T1000 (cell line): ENCODE measurements at regions not wholly inside any gene's neighbourhood (a gene's known extent, or its start where the extent isn't known, plus 50 kb on each side); places are given as distances from the start of the nearest gene placed in this dataset.
A peak's percentile ranks its signal among the peaks of the same experiment; 100 is the strongest.

Source experiments
- DNase-seq: peaks from one replicate; lab custom pipeline; 2025; ENCODE audit warnings: mixed read lengths; lab: John Stamatoyannopoulos, UW

DNA sequence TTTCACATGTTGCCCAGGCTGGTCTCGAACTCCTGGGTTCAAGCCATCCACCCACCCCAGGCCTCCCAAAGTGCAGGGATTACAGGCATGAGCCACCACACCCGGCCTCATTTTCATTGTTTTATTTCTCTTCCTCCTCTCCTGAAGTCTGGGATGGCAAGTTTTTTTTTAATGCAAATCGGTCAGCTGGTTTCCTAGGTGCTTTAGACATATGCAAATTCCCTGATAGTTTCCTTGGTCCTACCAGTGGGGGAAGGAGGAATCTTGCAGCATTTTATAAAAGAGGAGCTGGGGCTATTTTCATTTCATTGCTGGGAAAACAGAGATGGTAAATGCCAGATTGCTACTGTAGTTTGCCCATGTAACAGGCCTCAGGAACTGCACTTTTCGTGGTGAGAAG is 179.4 kb downstream of the ACTL7B start:
- no peak for DNase-seq

DNA sequence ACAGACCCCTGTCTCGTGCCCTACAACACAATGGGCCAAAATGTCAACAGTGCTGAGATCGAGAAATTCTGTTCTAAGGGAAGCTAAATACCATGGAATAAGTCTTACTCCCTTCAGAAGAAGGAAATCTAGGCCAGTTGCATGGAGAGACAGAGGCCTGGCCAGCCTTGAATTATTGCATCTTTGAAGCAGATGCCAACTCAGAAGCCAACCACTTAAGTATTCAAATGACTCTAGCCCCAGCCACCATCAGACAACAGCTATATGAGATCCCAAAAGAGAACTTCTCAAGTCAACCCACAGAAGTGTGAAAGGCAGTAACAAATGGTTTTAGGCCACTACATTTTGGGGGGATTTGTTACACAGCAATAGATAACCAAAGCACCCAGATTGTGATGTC is 180.1 kb downstream of the ACTL7B start:
- DNase-seq, result no peak

DNA sequence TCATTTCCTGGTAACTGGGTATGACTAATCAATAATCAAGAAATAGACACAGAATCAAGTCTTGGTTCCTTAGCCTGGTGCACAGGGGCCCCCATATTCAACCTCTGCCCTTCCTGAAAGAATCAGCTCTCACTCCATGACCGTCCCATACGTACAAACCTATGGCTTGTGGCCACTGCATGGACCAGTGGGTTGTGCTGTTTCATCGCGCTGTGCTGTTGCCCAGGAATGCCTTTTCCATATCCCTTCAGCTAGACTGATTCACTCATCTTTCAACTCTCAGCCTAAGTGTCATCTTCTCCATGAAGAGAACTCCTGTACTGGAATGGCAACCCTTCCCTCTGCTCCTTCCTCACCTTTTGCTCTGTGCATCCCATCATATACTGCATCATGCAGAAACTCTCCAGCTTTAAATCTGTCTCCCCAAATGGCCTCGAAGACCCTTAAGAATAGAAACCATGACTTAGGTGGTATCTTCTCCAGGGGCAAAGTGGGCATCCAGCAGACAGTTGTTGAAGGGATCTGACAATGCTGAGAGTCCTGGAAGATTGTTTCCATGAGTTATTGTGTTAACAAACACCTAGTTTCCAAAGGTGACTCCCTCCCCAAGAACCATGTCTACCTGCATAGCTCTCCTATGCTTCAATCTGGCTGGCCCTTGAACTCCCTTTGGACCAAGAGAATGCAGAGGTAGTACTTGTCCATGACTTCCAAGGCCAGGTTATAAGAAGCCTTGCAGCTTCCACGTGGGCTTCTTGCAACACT is 180.8 kb downstream of the ACTL7B start:
- DNase-seq, result no peak

DNA sequence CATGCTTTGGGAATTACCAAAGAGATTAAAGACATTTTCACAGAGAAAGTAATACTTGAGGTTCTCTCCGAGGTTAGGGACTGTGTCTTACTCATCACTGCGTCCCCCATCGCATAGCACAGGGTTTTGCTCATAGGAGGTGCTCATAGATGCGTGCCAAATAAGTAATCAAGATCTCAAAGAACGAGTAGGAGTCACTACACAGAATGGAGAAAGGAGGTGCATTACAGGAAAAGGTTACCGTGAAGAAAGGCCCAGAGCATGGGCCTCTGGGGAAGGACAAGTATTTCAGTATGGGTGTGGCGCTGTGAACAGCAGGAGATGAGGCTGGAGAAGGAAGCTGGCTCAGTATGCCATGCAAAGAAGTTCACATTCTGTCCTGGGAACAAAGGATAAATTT is 182.4 kb downstream of the ACTL7B start:
- no peak for DNase-seq

DNA sequence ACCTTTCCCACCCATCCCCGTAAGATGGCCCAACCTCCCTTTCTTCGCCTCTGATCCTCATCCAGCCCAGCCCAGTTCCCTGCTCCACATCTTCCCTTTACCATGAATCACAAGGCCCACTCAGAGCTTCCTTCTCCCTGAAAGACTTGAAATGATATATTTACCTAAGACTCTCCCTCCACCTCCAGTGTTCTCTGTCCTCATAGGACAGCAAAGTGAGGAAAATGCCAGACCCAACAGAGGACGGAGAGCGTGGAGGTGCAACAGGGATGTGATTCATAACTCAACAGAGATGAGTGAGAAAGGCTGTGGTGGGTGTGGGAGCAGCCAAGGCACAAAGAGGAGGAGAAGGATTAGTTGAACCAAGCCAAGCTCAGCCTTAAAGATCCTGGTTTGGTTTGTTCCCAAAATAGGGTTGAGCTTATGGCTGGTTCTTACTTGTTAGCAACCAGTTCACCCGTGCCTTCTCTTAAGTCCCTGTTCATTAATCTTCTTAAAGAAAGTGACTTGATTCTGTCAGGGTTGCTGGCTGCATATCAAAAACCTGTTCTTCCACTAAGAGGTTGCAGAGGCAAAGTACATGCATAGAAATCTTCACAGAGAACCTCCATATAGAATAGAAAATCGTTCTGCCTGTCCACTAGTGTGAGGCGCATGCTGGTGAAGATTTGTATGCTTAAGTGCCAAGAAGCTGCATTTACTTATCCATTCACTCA is 183.2 kb downstream of the ACTL7B start:
- no peak for DNase-seq

DNA sequence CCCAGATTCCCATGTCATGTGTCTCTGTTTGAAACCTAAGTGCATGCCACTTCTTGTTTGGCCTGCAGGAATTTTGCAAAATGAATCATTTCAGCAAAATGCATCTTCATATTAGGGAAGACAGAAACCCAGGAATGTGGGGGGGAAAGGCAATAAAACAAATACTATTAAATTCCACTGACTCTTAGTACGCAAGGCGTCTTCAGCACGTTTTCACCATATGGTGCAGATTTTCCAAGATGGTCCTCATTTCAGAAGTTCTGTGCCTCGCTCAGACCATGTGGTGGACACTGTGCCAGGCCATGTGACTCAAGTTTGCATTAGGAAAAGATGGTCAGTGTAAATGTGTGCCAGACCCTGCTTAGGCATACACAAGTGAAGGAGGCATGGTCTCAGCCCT is 184.0 kb downstream of the ACTL7B start:
- peak; percentile 4 for DNase-seq

DNA sequence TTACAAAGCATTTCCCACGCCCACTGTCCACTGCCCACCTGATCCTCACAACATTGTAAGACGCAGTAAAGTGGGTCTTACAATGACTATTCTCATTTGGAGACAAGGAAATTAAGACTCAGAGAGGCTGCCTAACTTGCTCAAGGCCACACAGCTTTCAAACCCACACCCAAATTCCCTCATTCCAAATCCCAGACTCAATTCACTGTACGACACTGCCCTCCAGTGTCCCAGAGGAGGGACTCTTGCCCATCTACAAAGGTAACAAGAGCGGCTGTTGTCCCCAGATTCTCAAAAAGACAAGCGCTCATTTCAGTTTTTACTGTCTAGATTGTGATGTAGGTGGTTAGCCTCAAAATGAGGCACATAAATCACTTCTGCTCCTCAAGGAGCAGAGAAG is 184.6 kb downstream of the ACTL7B start:
- DNase-seq, result no peak

DNA sequence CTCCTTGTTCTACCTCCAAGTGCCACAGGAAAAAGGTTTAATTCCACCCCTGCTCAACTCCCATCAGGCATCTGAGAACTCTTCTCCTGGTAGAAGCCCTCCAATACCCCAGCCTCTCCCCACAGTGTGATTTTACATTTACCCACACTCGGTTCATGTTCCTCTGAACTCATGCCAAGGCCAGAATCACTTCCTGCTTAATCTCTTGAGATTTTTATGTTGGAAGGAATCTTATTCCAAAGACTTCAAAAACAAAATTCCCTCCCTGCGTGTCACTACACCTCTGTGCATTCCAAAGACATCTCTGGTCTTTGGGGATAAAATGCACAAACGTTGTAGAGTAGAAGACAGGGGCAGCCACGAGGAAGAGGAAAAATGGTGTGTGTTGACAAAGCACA is 186.8 kb downstream of the ACTL7B start:
- no peak for DNase-seq

DNA sequence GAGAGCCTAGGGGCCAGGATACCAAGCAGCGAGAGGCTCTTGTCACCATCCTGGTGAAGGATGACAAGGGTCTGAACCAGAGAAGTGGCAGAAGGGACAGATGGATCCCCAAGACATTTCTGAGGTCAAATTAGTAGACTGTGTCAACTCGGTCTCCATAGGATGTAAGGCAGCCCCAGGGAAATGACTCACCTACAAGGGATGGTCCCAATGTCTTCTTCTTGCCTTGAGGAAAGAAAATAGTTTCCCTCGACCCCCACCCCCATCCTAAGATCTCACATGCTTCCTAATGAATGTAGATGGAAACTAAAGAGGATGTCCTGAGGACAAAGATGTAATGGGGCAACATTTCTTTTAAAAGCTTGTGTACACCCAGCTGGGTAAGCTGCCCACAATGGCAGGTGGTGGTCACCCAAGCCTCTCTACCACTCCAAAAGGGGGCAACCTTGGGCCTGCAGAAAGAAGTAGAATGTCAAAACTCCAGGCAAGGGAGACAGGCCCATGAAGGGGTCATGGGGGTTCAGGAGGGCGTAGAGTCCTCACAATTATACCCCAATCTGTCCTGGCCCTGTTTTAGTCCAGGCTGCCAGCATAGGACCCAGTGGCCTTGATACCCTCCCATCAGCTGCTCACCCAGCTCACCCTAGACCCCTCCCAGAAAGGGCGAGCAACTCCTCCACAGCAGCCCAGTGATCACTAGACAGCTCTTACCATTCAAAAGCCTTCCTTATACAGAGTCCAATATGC is 187.4 kb downstream of the ACTL7B start:
- no peak for DNase-seq

DNA sequence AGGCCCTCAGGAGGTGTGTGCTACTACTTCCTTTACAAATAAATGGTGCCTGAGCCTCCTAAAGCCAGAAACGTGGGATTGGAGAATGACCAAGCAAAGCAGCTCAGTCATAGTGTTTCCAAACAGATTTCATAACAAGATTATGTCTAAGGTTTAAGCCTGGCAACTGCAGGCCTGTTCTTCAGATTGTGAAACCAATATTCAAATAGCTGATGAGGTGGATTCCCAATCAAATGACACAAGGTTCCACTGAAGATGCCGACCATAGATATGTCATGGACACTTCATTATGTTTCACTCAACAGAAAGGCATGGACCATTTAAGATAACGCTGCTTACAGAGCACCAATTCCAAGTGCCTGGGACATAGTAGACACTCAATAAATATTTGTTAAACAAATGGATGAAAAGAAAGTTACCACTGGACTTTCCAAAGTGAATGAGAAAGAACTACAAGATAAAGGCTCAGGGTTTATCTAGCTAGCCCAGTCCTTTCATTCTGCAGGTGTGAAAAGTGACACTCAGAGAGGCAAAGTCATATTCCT is 189.5 kb downstream of the ACTL7B start:
- peak; percentile 4 for DNase-seq

DNA sequence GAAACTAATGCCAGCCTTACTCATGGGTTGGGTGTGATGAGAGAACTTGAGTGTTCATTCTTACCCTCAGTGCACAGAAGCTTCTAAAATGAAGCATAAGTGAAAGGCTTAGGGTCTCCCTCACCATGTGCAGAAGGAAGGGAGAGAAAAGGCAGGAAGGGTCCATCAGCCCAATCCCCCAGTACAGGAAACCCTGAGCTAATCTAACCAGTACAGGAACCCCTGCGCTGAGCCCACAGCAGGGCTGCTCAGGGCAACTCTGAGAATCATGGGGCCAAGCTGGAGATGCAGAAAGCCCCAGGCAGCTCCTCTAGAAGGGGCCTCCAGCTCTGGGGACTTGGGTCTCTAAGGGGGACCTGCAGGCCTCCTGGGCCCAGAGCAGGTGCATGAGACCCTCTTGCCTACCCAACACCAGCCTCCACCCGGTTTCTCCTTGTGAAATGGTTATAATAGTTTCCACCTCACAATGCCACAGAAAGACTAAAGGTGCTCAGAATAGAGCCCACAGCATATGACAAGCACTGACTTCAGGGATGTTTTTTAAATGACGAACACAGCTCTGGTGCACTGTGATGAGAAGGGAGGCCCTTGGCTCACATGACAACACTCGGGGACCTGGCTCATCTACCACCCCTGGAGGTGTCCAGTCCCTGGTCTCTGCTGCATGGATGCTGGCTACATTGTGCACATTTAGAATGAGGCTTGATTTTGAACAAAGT is 190.1 kb downstream of the ACTL7B start:
- no peak for DNase-seq

DNA sequence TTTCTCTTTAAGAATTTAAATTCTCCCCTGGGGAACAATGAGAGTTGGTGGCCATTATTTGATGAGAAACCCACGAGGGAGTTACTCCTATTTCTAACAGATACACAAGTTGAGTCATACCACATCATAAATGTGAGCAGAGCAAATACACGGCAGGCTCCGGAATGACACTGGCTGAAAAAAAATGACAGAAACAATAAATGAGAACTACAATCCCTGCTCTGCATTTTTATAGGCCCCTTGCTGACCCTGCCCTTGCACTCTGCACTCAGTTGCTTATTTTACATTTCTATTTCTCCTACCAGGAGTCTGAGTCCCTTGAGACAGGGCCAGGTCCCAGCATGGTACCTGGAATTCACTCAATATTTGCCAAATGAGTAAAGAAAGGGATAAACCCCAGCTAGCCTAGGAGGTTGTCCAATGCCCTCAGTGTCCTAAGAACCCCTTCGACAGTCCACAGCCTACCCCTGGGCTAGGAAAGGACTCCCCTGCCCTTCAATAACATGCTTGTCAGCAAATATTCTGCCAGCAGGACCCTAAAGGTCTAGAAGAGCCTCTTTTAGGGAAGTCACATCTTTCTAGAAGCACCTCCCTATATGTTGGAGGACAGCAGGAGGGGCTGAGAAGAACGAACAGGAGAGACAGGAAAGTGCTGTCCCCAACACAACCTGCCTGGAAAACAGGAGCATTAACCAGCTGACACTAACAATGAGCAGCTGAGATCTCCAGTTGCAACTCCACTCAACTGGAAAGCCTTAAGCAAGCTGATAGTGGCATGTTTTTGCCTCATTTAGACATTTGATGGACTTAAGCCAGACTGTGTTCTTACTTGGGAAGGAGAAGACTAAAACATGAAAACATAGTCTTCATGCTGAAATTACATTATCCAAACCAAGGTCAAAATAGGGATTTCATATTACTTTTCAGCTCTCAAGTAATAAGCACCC is 191.2 kb downstream of the ACTL7B start:
- DNase-seq, result peak; percentile 34

DNA sequence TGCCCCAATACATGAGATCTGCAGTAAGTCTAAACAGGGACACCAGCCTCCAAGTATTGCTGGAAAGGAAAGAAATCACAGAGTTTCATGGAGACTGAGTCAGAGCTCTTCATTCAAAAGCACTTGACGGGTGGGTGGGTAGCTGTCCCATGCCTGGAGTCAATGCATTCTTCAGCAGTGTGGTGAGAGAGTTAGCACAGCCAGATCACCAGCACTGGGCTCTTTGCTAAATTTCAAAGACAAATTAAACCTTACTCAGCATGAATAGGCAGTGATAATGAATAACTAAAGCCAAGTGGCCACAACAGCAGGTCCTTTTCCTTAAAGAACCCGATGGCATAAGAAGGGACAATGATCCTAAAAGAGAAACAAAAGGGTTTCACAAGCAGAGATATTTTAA is 192.4 kb downstream of the ACTL7B start:
- no peak for DNase-seq

DNA sequence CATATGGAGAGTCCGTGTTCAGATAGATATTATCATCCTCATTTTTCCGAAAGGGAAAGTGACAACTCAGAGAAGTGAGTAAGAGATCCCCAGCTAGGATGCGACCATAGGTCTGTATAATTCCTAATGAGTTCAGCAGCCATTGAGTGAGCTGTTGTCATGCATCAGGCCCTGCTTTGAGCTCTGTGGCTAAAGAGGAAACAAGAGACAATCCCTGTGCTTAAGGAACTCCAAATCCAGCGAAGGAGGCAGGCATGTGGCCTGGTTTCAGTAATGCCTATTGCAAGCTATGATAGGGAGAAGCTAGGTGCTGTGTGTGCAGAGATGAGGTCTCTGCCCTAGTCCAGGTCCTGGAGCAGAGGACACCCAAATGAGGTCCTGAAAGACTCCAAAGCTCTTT is 192.8 kb downstream of the ACTL7B start:
- no peak for DNase-seq

DNA sequence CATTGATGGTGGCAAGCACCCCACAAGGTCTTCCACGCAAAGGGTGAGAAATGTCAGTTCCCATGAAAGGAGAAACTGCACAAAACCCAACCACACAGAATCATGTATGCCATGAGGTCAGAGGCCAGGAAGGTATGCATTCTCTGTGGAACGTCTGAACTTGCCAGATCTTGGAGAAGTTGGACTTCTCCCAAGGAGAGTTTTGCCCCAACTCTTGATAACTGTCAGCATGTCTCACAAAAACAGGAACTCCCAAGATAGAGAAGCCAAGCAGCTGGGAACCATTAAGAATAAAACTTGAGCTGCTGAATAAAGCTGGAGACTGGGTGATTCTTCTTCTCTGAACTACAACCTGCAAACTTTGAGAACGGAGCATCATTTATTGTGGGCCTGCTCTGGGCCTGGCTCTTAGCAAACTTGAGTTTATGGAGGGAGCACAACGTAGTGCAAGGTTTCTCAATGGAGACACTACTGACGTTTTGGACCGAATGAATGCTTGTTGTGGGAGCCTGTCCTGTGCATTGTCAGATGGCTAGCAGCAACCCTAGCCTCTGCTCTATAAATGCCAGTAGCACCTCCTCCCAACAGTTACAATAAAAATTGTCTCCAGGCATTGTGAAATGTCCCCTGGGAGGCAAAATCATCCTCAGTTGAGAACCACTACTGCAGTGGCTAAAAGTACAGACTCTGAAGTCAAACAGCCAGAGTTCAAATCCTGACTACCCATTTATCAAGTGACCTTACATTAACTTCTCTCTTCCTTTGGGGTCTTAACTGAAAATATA is 193.5 kb downstream of the ACTL7B start:
- DNase-seq, result no peak

DNA sequence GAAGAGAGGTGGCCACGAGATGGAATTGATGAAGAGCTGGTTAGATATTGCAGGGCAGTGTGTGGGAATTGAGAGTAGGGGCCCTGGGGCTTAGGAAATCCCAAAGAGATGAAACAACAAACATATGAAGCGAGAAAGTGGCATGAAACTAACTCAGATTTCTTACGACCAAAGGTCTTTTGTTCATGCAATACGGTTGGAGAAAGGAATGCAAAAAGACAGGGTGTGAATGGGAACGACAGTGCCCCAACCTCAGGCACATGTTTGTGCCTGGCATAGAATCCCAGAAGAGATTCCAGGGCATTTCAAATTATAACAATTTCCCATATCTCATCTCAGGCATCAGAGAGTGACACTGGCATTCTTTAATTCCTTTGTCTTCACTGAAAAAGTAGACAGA is 199.2 kb downstream of the ACTL7B start:
- DNase-seq, result no peak

DNA sequence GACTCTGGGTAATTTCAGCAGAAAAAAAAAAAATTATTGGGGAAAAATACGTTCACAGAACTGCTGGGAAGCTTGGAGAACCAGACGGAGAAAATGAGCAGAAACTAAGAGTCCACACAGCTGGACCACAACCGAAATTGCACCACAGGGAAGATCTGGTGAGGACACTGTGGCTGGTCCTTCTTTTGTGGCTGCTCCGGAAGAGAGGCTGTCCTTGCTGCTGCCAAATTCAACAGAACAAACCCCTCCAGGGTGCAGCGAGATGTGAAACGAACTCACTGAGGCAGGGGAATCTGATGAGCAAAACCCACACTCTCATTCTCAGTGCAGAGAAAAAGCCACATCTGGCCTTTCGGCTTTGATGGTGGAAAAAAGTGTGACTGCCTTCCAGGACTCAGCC is 200.0 kb downstream of the ACTL7B start:
- no peak for DNase-seq

DNA sequence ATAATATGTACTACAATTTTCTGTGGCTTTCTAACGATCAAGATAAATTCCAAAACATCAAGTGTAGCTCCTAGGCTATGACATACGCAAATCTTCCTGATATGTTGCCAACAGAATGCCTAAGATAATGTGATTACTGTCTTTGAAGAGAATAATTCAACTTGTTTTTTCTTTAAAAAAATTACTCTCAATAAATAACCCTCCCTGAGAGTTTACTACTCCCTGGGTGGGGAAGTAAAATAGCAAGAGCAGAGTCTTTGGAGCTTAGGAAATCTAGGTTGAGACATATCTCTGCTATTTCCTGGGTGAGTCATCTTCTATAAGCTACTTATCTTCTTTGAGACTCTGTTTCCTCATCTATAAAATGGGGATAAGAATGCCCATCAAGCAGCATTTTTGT is 201.2 kb downstream of the ACTL7B start:
- DNase-seq, result no peak

DNA sequence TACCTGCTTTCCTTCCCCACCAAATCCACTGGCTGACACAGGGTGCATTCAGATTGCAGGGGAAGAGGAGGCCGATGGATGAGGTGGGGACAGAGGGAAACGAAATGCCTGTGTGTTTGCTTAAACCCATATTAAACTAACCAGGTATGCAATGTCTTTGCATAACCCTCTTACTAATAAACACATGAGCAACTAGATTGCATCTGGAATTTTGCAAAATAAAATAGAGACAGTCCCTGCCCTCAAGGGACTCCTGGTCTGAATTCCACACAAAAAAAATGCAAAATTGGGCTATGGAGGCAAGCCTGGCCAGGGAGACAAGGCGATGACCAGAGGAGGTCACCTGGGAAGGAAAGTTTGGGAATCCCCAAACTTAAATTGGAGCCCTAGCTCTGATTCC is 202.9 kb downstream of the ACTL7B start:
- no peak for DNase-seq

DNA sequence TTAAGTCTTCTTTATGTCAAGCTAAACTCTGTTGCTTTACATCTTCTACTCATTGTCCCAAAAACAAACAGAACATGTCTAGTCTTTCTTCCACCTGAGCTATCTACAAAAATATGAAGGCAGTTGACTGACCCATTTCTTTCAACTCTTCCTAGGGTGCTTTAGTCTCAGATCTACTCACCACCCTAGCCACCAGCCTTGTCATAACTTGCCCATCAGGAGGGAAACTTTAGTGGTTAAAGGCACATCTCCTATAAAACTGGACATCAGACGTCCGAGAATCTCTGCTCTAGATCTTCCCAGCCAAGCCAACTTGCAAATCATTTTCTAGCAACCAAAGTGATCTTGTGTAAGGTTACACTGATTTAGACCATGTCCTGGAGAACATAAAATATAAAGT is 205.0 kb downstream of the ACTL7B start:
- DNase-seq, result no peak
